Heart right ventricle (tissue), 16 donors: ENCODE measurements at regions not wholly inside any gene's neighbourhood (a gene's known extent, or its start where the extent isn't known, plus 50 kb on each side); places are given as distances from the start of the nearest gene placed in this dataset.

ENCODE experiments used
- ATAC-seq, 8 donors: fragments of 200-7000 bp; cut with Tn5 transposase; one replicate each; pipeline ENCODE4 v1.9.1; 2020; ENCODE audit warnings: mild to moderate bottlenecking in 8 of 8, moderate library complexity in 8 of 8, moderate number of reproducible peaks in 1 of 8
- DNase-seq, 2 donors: peaks; one replicate each; pipeline ENCODE4 v3.0.0-alpha.2; 2020
- H3K27ac ChIP-seq, 10 donors: fragments of 200-600 bp; sonication (generic) in 2 of 10; one replicate each; pipeline versions ENCODE4 v1.5.0 to v1.8.0; 2020 to 2022; ENCODE audit warnings: mild to moderate bottlenecking in 3 of 10
- H3K27me3 ChIP-seq, 7 donors: fragments of 200-600 bp; one replicate each; pipeline ENCODE4 v1.8.0; 2021 to 2022; ENCODE audit warnings: mild to moderate bottlenecking in 2 of 7
- H3K36me3 ChIP-seq, 9 donors: fragments of 200-600 bp; sonication (generic) in 1 of 9; one replicate each; pipeline versions ENCODE4 v1.5.0 to v1.8.0; 2020 to 2022; ENCODE audit warnings: mild to moderate bottlenecking in 2 of 9
- H3K4me1 ChIP-seq, 9 donors: fragments of 200-600 bp; sonication (generic) in 1 of 9; one replicate each; pipeline versions ENCODE4 v1.5.0 to v1.8.0; 2020 to 2022; ENCODE audit warnings: mild to moderate bottlenecking in 4 of 9
- H3K4me3 ChIP-seq, 10 donors: fragments of 200-600 bp; sonication (generic) in 2 of 10; one replicate each; pipeline versions ENCODE4 v1.5.0 to v1.8.0; 2020 to 2022; ENCODE audit warnings: mild to moderate bottlenecking in 7 of 10, moderate library complexity in 2 of 10
- H3K9me3 ChIP-seq, 11 donors: fragments of 200-600 bp in 10 of 11; sonication (generic) in 2 of 11; one replicate each; pipeline versions ENCODE4 v1.5.0 to v1.8.0; 2013 to 2022; ENCODE audit warnings: mild to moderate bottlenecking in 2 of 11, control low read depth in 1 of 11, moderate library complexity in 1 of 11
- CTCF ChIP-seq, 9 donors: fragments of 200-600 bp; sonication (generic) in 2 of 9; IDR thresholded peaks; one replicate each; pipeline versions ENCODE4 v1.5.0 to v1.8.0; 2021 to 2022; ENCODE audit warnings: antibody characterized with exemption in 9 of 9, mild to moderate bottlenecking in 5 of 9, moderate library complexity in 1 of 9
- WGBS, 2 donors: extraction: QIAGEN DNeasy Blood & Tissue Kit; methylation state at CpG; one replicate each; pipeline ENCODE4 v1.1.7; 2013; ENCODE audit warnings: inconsistent platforms in 1 of 2; 5-methylcytosine and 5-hydroxymethylcytosine counted together
- intact Hi-C, 10 donors: fragments of 100-400 bp; cut with DNase I; formaldehyde crosslinking; loops; one replicate each; pipeline versions ENCODE4 v1.11.1 to v1.14.2; 2022
- donor health status: Arrhythmogenic right ventricular cardiomyopathy.
- donor health status: ischemic (EF 13 %, LVEDD 7.1; RV severe dilation, severe dysfunction).
- donor health status: healthy with polysubstance abuse.
- donor health status: DM: no; HTN: yes; CAD: no.
- donor health status: DM: no; HTN: no; CAD: no.
- donor health status: ischemic (EF 25% LVEDD 6.9; RV normal size, moderate dysfunction).
- donor health status: ischemic (EF 25% LVEDD 5.7; RV mildly dilated, moderate dysfunction).
- donor health status: healthy.
- donor health status: DM: yes; HTN: yes; CAD: no.
- donor health status: Ischemic cardiomyopathy.
- donor health status: ischemic (EF 35%, LVEDD 5.7; RV mildly dilated, moderate dysfunction).
- donor health status: nonischemic (EF 11% LVEDD 7.7; RV severe dilation, severe dysfunction).
- donor health status: DM: yes; HTN: yes; CAD: no.
- donor health status: PGD.
- donor health status: ischemic (EF 29% LVEDD 5.4; RV normal size, mild dysfunction).
- donor health status: nonischemic (EF 23%, LVEDD 6.1; RV moderate dilation, normal function).

- H3K4me1 ChIP-seq, result no peaks in the 10 kb centered on the region
- ATAC-seq (no peak), DNase-seq (no peak)
- peaks cover 0 to 22% (median 0%) of the 10 kb centered on the region in 11 donors for H3K9me3 ChIP-seq
- H3K27me3 ChIP-seq, result no peaks in the 10 kb centered on the region
- WGBS, 2 donors, result 62 to 67% methylated on average over 4 of the region's 4 CpGs
- intact Hi-C loops, result no loop called here
- TF ChIP-seq CTCF (IDR thresholded peaks at IDR 0.05), result no peak
- H3K27ac ChIP-seq, result no peak overlapping the region
- no peaks in the 10 kb centered on the region for H3K36me3 ChIP-seq
- no peak overlapping the region for H3K4me3 ChIP-seq
Observed at GRCh38 chr5:60177596-60177995, 284.1 kb upstream of the PDE4D start.

- H3K27ac ChIP-seq, result no peak overlapping the region
- TF ChIP-seq CTCF (IDR thresholded peaks at IDR 0.05), result no peak
- H3K4me3 ChIP-seq, result no peak overlapping the region
- ATAC-seq, result no peak
- no peaks in the 10 kb centered on the region for H3K27me3 ChIP-seq
- peaks cover 0 to 22% (median 7%) of the 10 kb centered on the region in 11 donors for H3K9me3 ChIP-seq
- no peak for DNase-seq
- H3K36me3 ChIP-seq, result no peaks in the 10 kb centered on the region
- H3K4me1 ChIP-seq, result no peaks in the 10 kb centered on the region
- intact Hi-C loops, result no loop called here
Observed at GRCh38 chr5:60173667-60174066, 280.1 kb upstream of the PDE4D start.

- intact Hi-C loops, result loop anchor here in 1 of 10 donors (10.0 kb wide), 1 partner anchor 349 kb away; no protein-coding TSS in a partner anchor
- Histone ChIP-seq H3K4me3 (no peak overlapping the region), H3K27ac (no peak overlapping the region), H3K9me3 (peaks cover 0 to 24% (median 8%) of the 10 kb centered on the region in 11 donors), H3K27me3 (no peaks in the 10 kb centered on the region), H3K4me1 (no peaks in the 10 kb centered on the region), H3K36me3 (no peaks in the 10 kb centered on the region)
- 87 to 94% methylated on average over 1 of the region's 1 CpG for WGBS, 2 donors
- no peak for TF ChIP-seq CTCF (IDR thresholded peaks at IDR 0.05)
- ATAC-seq (no peak), DNase-seq (no peak)
Observed at GRCh38 chr5:60163762-60164161, 270.2 kb upstream of the PDE4D start.

GRCh38 chr5:60162441-60162840, 268.9 kb upstream of the PDE4D start:
- DNase-seq (no peak), ATAC-seq (no peak)
- intact Hi-C loops, result loop anchor here in 1 of 10 donors (10.0 kb wide), 1 partner anchor 348 kb away; no protein-coding TSS in a partner anchor
- Histone ChIP-seq H3K4me1 (no peaks in the 10 kb centered on the region), H3K4me3 (no peak overlapping the region), H3K27ac (no peak overlapping the region), H3K36me3 (no peaks in the 10 kb centered on the region), H3K27me3 (no peaks in the 10 kb centered on the region), H3K9me3 (peaks cover 0 to 11% (median 0%) of the 10 kb centered on the region in 11 donors)
- TF ChIP-seq CTCF (IDR thresholded peaks at IDR 0.05), result no peak
- WGBS, 2 donors, result 69 to 80% methylated on average over 1 of the region's 1 CpG
